ENCODE measurements at regions not wholly inside any gene's neighbourhood (a gene's known extent, or its start where the extent isn't known, plus 50 kb on each side); places are given as distances from the start of the nearest gene placed in this dataset.

DNA sequence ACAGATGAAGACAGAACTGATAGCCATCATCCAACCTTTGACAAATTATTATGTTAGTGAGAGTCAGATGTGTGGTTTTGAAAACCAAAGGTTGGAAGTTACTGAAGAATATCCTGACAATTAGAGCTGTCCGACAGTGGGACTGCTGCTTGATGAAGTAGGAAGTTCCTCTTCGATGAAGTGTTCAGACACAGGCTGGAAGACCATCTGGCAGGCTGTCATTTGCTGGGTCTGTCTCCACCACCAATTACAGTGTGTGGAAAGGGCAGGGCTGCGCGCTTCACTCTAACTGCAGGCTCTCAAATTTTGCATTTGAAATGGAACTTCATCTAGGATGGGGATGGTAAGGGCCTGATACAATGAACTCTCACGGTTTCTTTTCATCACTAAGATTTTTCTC is 313.8 kb downstream of the PIK3C3 start:
- H3K9me3 ChIP-seq (replicated peaks; ENCODE audit: control insufficient read depth, insufficient read depth, low read depth, low read length) = no peaks in the 10 kb centered on the region
- no peaks in the 10 kb centered on the region for H3K79me2 ChIP-seq (ENCODE audit: control insufficient read depth, insufficient read depth, low read length)
- WGBS (ENCODE audit: insufficient coverage, low coverage, missing lambda C conversion rate) = 5% methylated on average over 4 of the region's 5 CpGs
- no peaks in the 10 kb centered on the region for H3K27me3 ChIP-seq (ENCODE audit: control insufficient read depth in 2 of 2, insufficient read depth in 2 of 2, low read length in 2 of 2)
- no peak overlapping the region for H2AFZ ChIP-seq (ENCODE audit: low read depth, low read length)
- no peaks in the 10 kb centered on the region for H3K4me1 ChIP-seq (replicated peaks in 1 of 2; ENCODE audit: control insufficient read depth in 2 of 2, insufficient read depth in 2 of 2, low read length in 2 of 2)
- DNase-seq (ENCODE audit: extremely low read depth in 1 of 4, low spot score in 3 of 4) (no peak), ATAC-seq (no peak), FAIRE-seq (no peak)
- H3K4me2 ChIP-seq (ENCODE audit: insufficient read depth, low read length) = no peak overlapping the region
- H3K36me3 ChIP-seq (ENCODE audit: control insufficient read depth, insufficient read depth, low read length) = no peaks in the 10 kb centered on the region
- TF ChIP-seq PML (IDR thresholded peaks at IDR 0.05; ENCODE audit: low read length) = no peak
- TF ChIP-seq SMARCE1 (IDR thresholded peaks at IDR 0.05) = no peak
- no peak for TF ChIP-seq NR1H2 (CRISPR knock-in tag; IDR thresholded peaks at IDR 0.05)
- no peak for TF ChIP-seq ZNF76 (CRISPR knock-in tag; IDR thresholded peaks at IDR 0.05; ENCODE audit: borderline replicate concordance)
- TF ChIP-seq, protein P1, sequence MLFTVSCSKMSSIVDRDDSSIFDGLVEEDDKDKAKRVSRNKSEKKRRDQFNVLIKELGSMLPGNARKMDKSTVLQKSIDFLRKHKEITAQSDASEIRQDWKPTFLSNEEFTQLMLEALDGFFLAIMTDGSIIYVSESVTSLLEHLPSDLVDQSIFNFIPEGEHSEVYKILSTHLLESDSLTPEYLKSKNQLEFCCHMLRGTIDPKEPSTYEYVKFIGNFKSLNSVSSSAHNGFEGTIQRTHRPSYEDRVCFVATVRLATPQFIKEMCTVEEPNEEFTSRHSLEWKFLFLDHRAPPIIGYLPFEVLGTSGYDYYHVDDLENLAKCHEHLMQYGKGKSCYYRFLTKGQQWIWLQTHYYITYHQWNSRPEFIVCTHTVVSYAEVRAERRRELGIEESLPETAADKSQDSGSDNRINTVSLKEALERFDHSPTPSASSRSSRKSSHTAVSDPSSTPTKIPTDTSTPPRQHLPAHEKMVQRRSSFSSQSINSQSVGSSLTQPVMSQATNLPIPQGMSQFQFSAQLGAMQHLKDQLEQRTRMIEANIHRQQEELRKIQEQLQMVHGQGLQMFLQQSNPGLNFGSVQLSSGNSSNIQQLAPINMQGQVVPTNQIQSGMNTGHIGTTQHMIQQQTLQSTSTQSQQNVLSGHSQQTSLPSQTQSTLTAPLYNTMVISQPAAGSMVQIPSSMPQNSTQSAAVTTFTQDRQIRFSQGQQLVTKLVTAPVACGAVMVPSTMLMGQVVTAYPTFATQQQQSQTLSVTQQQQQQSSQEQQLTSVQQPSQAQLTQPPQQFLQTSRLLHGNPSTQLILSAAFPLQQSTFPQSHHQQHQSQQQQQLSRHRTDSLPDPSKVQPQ (CRISPR knock-in tag; IDR thresholded peaks at IDR 0.05; ENCODE audit: borderline replicate concordance) = no peak
- TF ChIP-seq BCL6 (CRISPR knock-in tag; IDR thresholded peaks at IDR 0.05) = no peak
- in situ Hi-C loops (cut with MboI) (no loop called here), intact Hi-C loops (cut with micrococcal nuclease) (no loop called here)
- H4K20me1 ChIP-seq (replicated peaks; ENCODE audit: control insufficient read depth, insufficient read depth, low read length) = no peaks in the 10 kb centered on the region
- no TSS peak for BruUV-seq (replicated peaks)
- H3K4me3 ChIP-seq = no peak overlapping the region
- H3K9ac ChIP-seq (ENCODE audit: insufficient read depth in 1 of 2, low read depth in 2 of 2, low read length in 2 of 2) = no peak overlapping the region
- H3K9me1 ChIP-seq (ENCODE audit: control insufficient read depth, insufficient read depth, low read length) = no peaks in the 10 kb centered on the region
- POLR2A ChIA-PET = no interaction called here
- CTCF ChIA-PET (ENCODE audit: low intra/inter-chr PET ratio) = no interaction called here
- no peak overlapping the region for H3K27ac ChIP-seq (ENCODE audit: extremely low read depth, low read depth, low read length)
